Erythroblast (primary cell): ENCODE measurements at regions not wholly inside any gene's neighbourhood (a gene's known extent, or its start where the extent isn't known, plus 50 kb on each side); places are given as distances from the start of the nearest gene placed in this dataset.
"Not testable (repeated sequence)": the region's sequence is repeated elsewhere in the genome, so short reads cannot be mapped to it uniquely, and the experiment has no call there.

Source experiments
- DNase-seq, 2 experiments: peaks; one replicate each; lab custom pipeline; 2025; lab: John Stamatoyannopoulos, UW
- GATA1 ChIP-seq: IDR thresholded peaks from 2 replicates; pipeline ENCODE4 v1.6.1; 2011; ENCODE audit warnings: low read depth, mild to moderate bottlenecking, control low read depth, low read length, moderate library complexity
- POLR2A ChIP-seq: IDR thresholded peaks from 2 replicates; pipeline ENCODE4 v1.6.1; 2011; ENCODE audit warnings: mild to moderate bottlenecking, low read length

DNA sequence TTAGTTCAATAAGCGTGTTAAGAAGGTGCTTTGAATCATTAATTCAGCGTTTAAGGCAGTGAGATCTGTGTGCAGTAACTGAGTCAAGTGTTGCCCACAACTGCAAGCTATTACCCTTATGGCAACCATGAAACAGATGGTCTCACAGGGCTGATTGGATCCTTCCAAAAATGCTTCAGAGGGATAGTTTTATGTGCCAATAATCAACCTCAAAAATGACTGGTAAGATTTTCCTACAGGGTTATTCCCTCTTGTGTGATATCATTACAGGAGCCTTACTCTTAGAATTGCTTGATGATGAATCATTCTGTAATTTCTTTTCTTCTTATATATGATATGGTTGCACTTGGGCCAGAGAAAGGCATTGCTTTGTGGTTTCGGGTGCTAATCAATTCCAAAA lies 1299.2 kb upstream of the ATXN8OS start:
- TF ChIP-seq GATA1 (no peak), POLR2A (no peak)
- no peak for DNase-seq

DNA sequence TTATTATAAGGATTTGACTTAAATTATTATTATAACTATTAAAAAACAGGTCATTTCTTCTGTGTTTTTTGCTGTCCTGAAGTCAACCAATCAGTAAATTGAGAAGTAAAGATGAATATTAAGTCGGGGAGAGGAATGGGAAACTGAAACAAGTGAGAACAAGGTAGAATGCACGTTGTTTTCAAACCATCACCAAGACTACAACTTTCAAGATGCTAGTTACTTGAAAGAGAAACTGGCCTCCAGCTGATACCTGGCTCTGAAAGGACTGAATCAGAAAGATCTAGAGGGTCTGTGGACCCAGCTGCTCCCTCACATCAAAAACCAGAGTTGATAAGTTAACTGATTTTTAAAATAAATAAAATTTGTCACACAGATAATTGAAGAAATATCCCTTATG lies 1301.5 kb upstream of the ATXN8OS start:
- DNase-seq, result no peak

DNA sequence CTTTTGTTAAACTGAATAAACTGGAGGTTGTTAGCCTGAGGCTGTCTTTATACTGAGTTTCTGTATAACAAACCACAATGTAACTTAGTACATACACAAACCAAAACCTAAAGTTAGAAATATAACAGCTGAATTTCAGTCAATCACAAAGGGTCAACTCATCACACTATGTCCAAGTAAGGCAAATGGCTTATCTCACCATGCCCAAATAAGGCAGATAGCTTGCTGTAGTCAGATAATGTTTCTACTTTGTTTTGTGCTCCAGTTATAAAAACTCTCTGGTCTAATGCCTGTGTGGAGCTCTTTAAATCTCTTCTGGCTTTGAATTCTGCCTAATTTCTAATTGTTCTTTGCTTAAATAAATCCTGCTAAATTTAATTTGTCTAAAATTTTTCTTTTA lies 1323.4 kb upstream of the ATXN8OS start:
- DNase-seq, result no peak
- TF ChIP-seq GATA1, result no peak
- TF ChIP-seq POLR2A, result no peak

More for the DNA sequence above, 1301.5 kb upstream of the ATXN8OS start:
- TF ChIP-seq POLR2A (no peak), GATA1 (no peak)

DNA sequence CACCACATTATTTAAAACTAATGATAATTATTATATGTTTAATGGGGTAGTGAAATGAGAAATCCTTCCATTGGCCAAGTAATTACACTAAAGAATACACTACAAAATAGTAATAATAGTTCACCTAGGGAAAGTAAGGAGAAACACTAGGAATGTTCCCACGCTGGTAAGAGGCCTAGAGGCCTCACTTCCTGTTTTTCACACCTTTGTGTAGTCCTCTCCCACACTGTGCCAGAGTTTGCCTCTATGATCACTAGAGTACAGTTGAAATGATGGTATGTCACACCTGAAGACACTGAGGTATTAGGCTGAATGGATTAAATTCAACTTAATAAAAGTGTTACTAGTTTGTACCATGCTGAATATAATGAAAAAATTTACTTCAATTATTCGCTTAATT lies 1348.0 kb upstream of the ATXN8OS start:
- DNase-seq, result no peak
- TF ChIP-seq POLR2A (no peak), GATA1 (no peak)

DNA sequence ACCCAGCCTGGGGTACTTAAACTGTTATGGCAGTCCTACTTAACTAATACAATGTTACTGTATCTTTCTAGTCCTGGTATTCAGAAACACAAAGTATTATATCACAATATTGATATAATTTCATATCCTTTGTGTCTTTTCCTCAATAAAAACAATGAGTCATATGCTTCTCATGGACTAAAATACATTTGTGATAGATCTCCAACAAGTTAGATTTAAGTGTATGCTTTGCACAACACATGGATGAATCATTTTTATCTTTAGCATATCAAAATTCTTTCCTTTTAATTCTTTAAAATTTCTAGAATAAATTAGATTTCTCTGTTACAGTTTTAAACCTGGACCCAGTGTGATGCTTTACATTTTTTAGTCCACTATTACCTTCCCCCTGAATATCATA lies 1357.8 kb upstream of the ATXN8OS start:
- DNase-seq, result no peak
- TF ChIP-seq GATA1 (no peak), POLR2A (no peak)

DNA sequence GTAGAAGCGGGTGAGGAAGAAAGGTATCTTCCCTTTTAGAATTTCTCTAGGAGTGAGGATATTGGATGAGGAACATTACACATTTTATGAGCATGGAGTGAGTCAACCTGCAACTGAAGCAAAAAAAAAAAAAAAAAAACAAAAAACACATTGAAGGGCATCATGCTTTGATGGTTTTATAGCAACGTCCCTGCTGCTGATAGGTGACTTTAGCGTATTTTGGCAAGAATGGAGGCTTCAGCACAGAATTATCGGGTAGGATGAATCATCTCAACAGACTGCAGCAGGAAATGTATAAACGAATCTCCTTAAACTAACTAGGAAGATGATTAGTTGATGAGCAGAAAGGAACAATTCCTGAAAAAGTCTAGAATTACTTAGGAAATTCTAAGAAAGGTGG lies 1359.6 kb upstream of the ATXN8OS start:
- TF ChIP-seq GATA1, result no peak
- no peak for TF ChIP-seq POLR2A
- no peak for DNase-seq

DNA sequence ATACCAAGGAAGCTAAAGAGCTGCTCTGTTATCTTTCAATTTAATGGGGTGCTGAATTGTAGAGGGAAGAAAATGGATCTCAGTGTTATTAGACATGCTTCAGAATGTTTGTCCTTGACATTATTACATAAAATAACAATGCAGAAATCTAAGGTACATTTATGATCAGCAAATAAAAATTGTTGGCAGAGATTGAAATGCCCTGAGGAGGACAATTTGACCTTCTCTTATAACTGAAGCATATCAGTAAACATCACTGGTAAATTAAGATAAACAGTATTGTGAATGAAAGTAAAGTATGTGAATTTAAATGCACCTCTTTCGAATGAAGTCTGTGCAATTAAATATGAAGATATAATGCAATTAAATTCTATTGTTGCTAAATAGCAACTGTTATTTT lies 1362.1 kb upstream of the ATXN8OS start:
- TF ChIP-seq GATA1 (no peak), POLR2A (no peak)

DNA sequence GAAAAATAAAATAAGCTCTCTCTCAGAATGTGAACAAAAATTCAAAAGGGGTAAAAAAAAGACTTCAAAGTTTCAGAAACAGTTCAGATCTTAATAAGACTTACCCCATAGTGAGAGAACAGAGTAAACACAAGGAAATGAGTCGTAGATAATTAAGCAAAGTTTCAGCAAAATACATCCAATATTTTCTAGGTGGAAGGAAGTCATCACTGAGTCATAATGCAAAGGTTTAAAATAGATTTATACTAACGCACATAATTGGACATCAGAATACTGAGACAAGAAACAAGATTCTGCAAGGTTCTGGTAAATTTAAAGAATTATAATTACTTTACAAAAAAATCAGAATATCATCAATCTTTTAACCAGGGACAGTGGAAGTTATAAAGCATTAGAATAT lies 1370.7 kb upstream of the ATXN8OS start:
- DNase-seq, result no peak
- TF ChIP-seq GATA1, result no peak
- no peak for TF ChIP-seq POLR2A

More for the DNA sequence above, 1362.1 kb upstream of the ATXN8OS start:
- DNase-seq, result no peak

DNA sequence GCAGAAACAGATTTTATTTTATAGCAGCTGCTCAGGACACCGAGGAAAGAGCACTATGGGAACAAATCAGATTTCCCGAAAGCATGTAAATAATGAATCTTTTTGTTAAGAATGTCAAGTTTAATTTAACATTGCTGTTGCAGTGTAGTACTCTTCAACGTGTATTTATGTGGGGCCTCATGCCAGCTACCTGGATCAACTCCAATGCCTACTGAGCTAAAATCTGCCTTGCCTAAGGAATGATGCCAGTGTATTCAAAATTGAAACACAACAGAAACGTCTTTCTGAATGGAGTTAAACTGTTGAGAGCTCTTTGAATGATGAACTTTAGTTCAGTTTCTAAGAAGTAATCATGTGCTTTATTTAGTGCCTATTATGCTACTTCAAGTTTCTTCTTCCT lies 1379.8 kb upstream of the ATXN8OS start:
- TF ChIP-seq GATA1, result no peak
- no peak for TF ChIP-seq POLR2A
- no peak for DNase-seq

DNA sequence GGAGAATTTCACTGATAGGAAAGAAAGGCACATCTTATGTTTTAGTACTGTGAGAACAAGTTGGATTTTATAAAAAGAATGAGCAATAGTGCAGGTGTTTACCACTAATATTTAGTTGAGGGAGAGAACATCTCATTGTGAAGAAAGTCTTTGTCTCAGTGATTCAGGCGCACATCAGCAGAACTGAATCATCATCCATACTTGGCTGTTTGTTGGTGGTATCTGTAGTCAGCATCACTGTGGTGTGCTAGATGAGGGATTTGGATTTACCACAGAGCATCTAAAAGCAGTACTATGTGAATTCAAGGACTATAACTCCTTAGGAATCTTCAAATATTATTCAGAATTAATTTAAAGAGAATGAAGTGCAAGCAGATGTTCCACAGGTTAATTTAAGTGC lies 1380.5 kb upstream of the ATXN8OS start:
- TF ChIP-seq GATA1 (no peak), POLR2A (no peak)
- no peak for DNase-seq

DNA sequence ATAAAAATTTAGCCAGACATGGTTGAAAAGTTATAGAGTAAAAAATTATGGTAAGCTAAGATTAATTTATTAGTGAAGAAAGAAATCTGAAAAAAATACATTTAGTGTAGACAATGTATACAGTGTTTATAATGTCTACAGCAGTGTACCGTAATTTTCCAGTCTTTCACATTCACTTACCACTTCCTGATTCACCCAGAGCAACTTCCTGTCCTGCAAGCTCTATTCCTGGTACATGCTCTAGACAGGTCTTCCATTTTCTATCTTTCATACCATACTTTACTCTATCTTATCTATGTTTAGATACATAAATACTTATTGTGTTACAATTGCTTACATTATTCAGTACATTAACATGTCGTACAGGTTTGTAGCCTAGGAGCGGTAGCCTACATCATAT lies 1387.8 kb upstream of the ATXN8OS start:
- no peak for DNase-seq
- TF ChIP-seq POLR2A (no peak), GATA1 (no peak)

DNA sequence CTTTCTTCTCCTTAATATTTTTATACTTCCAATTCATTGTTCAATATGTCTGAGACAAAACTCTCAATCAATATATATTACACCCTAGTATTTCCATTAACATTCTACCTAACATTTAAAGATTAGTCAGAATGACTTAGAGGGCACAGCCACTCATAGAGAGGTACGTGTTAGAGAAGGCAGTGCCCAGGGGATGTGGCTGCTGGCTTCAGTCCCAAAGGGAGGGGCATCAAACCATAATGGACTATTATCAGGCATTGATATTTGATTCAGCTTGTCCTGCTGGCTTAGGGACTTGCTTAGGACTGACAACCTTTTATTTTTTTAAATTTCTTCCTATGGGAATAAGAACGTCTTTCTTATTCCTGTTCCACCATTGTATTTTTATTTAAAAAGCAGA lies 1392.0 kb upstream of the ATXN8OS start:
- DNase-seq, result no peak
- TF ChIP-seq GATA1 (no peak), POLR2A (no peak)

DNA sequence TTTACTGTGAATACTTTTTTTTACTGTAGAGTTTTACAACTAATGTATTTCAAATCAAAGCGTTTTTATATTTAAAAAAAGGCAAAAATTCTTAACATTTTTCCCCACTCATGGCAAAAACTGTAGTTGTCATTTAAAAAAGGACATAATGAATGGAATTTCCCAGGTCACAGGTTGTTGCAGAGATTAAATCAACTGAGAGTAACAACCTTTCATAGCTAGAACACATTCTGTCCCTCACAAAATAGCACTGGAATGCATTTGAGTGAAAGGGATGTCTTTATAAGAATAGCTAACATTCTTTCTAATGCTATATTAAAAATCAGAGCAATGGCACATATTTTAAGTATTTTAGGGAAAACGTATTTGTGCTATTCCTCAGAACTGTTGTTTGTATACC lies 1393.3 kb upstream of the ATXN8OS start:
- DNase-seq, result no peak

DNA sequence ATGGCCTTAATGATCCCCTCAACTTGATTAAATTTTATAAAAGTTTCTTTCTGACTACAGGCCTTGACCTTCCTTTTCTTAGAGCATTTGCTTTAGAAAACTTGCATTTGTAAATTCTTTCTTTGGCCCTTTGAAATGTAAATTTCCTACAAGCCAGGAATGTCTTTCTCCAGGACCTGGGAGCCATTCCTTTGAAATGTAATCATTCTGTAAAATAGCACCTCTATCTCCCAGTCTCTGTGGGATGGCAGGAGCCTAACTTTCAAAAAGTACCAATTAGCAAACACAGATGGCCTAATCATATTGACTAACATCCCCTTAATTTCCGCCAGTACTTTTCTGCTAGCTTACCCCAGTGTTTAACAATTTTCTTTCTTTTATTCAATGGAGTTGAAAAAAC lies 1394.2 kb upstream of the ATXN8OS start:
- no peak for DNase-seq
- TF ChIP-seq GATA1 (no peak), POLR2A (no peak)

More for the DNA sequence above, 1393.3 kb upstream of the ATXN8OS start:
- TF ChIP-seq POLR2A, result no peak

DNA sequence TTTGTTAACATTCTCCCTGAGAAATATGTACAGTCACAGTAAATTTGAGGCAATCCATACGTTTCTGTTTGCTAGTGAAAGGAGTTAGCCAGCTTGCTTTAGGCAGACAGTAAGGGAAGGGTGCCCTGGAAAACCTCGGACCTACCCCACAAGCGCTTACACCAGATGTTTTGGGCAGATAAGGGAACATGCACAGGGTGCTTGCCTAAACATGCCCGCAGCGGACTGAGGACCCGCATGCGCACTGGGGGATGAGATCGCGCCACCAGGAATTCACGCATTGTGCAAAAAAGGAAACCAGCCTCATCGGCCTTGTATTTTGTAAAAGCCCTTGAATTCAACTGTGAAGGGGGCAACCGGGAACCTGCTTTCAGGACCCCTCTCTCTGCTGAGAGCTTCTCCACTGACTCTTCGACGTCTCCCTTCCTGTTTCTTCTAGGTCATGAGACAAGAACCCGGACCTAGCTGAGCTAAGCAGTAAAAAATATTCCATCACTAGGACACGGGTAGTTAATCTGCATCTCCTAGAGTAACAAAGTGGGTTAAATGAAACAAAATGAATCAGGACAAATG lies 1399.2 kb upstream of the ATXN8OS start:
- TF ChIP-seq GATA1, result no peak
- TF ChIP-seq POLR2A, result no peak
- peak in 1 of 2 experiments; percentile 3 for DNase-seq

DNA sequence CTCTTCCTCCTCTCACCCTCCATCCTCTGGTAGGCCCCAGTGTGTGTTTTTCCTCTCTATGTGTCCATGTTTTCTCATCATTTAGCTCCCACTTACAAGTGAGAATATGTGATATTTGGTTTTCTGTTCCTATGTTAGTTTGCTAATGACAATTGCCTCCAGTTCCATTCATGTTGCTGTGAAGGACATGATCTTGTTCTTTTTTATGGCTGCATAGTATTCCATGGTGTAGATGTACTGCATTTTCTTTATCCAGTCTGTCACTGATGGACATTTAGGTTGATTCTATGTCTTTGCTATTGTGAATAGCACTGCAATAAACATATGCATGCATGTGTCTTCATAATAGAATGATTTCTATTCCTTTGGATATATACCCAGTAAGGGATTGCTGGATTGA lies 1401.6 kb upstream of the ATXN8OS start:
- DNase-seq, result not testable (repeated sequence)
